Subcutaneous abdominal adipose tissue (tissue), 5 donors: ENCODE measurements at regions not wholly inside any gene's neighbourhood (a gene's known extent, or its start where the extent isn't known, plus 50 kb on each side); places are given as distances from the start of the nearest gene placed in this dataset.

Experiments
- H3K27ac ChIP-seq: one replicate; pipeline ENCODE4 v1.7.0; 2013; ENCODE audit warnings: low read depth, mild to moderate bottlenecking, inconsistent platforms, low read length, moderate library complexity
- H3K27me3 ChIP-seq, 5 donors: one replicate each; pipeline ENCODE4 v1.7.0; 2013; ENCODE audit warnings: low read length in 5 of 5, inconsistent platforms in 1 of 5; ENCODE audit not compliant: control insufficient read depth in 5 of 5, insufficient read depth in 4 of 5
- H3K36me3 ChIP-seq, 5 donors: one replicate each; pipeline ENCODE4 v1.7.0; 2013; ENCODE audit warnings: low read length in 5 of 5; ENCODE audit not compliant: control insufficient read depth in 5 of 5, insufficient read depth in 5 of 5
- H3K4me1 ChIP-seq, 5 donors: one replicate each; pipeline ENCODE4 v1.7.0; 2013; ENCODE audit warnings: low read length in 5 of 5, mild to moderate bottlenecking in 3 of 5, moderate library complexity in 1 of 5; ENCODE audit not compliant: control insufficient read depth in 5 of 5, insufficient read depth in 5 of 5
- H3K4me3 ChIP-seq, 5 donors: one replicate each; pipeline ENCODE4 v1.7.0; 2013; ENCODE audit warnings: low read length in 5 of 5, low read depth in 1 of 5
- H3K9ac ChIP-seq, 5 donors: one replicate each; pipeline ENCODE4 v1.7.0; 2013; ENCODE audit warnings: low read length in 5 of 5, mild to moderate bottlenecking in 4 of 5, moderate library complexity in 3 of 5
- H3K9me3 ChIP-seq, 5 donors: one replicate each; pipeline ENCODE4 v1.7.0; 2013; ENCODE audit warnings: low read length in 5 of 5; ENCODE audit not compliant: control insufficient read depth in 5 of 5
- donor health status: healthy.
- donor health status: healthy.
- donor health status: healthy.
- donor health status: healthy.
- donor health status: healthy.

GRCh38 chr5:106966686-106967315, 703.9 kb downstream of the EFNA5 start:
- H3K4me1 ChIP-seq, result no peaks in the 10 kb centered on the region

GRCh38 chr5:106964132-106964531, 706.6 kb downstream of the EFNA5 start:
- H3K4me1 ChIP-seq, result no peaks in the 10 kb centered on the region
- no peaks in the 10 kb centered on the region for H3K9me3 ChIP-seq
- H3K36me3 ChIP-seq, result no peaks in the 10 kb centered on the region
- H3K4me3 ChIP-seq, result no peak overlapping the region
- H3K9ac ChIP-seq, result no peak overlapping the region
- H3K27me3 ChIP-seq, result no peaks in the 10 kb centered on the region
- no peak overlapping the region for H3K27ac ChIP-seq

More at GRCh38 chr5:106966686-106967315, 703.9 kb downstream of the EFNA5 start:
- H3K9ac ChIP-seq, result no peak overlapping the region
- no peaks in the 10 kb centered on the region for H3K36me3 ChIP-seq
- no peaks in the 10 kb centered on the region for H3K9me3 ChIP-seq
- H3K27ac ChIP-seq, result no peak overlapping the region
- no peaks in the 10 kb centered on the region for H3K27me3 ChIP-seq
- no peak overlapping the region for H3K4me3 ChIP-seq

GRCh38 chr5:106963630-106964029, 707.1 kb downstream of the EFNA5 start:
- H3K27me3 ChIP-seq, result no peaks in the 10 kb centered on the region
- H3K4me3 ChIP-seq, result no peak overlapping the region

GRCh38 chr5:106962464-106963230, 708.1 kb downstream of the EFNA5 start:
- H3K4me1 ChIP-seq, result no peaks in the 10 kb centered on the region
- H3K27me3 ChIP-seq, result no peaks in the 10 kb centered on the region
- H3K9me3 ChIP-seq, result no peaks in the 10 kb centered on the region
- no peak overlapping the region for H3K27ac ChIP-seq
- H3K9ac ChIP-seq, result no peak overlapping the region
- H3K36me3 ChIP-seq, result no peaks in the 10 kb centered on the region
- no peak overlapping the region for H3K4me3 ChIP-seq

More at GRCh38 chr5:106963630-106964029, 707.1 kb downstream of the EFNA5 start:
- no peak overlapping the region for H3K9ac ChIP-seq
- no peaks in the 10 kb centered on the region for H3K36me3 ChIP-seq
- no peak overlapping the region for H3K27ac ChIP-seq
- H3K4me1 ChIP-seq, result no peaks in the 10 kb centered on the region
- no peaks in the 10 kb centered on the region for H3K9me3 ChIP-seq

GRCh38 chr5:106959387-106959786, 711.4 kb downstream of the EFNA5 start:
- H3K9ac ChIP-seq, result no peak overlapping the region
- no peaks in the 10 kb centered on the region for H3K4me1 ChIP-seq
- H3K27me3 ChIP-seq, result no peaks in the 10 kb centered on the region

GRCh38 chr5:106957336-106957735, 713.4 kb downstream of the EFNA5 start:
- Histone ChIP-seq H3K4me1 (no peaks in the 10 kb centered on the region), H3K9ac (no peak overlapping the region), H3K36me3 (no peaks in the 10 kb centered on the region), H3K27ac (no peak overlapping the region), H3K27me3 (no peaks in the 10 kb centered on the region), H3K9me3 (no peaks in the 10 kb centered on the region), H3K4me3 (no peak overlapping the region)

More at GRCh38 chr5:106959387-106959786, 711.4 kb downstream of the EFNA5 start:
- Histone ChIP-seq H3K9me3 (no peaks in the 10 kb centered on the region), H3K4me3 (no peak overlapping the region), H3K27ac (no peak overlapping the region), H3K36me3 (no peaks in the 10 kb centered on the region)

- Histone ChIP-seq H3K9me3 (no peaks in the 10 kb centered on the region), H3K27me3 (no peaks in the 10 kb centered on the region), H3K9ac (no peak overlapping the region), H3K4me3 (no peak overlapping the region), H3K4me1 (no peaks in the 10 kb centered on the region), H3K36me3 (no peaks in the 10 kb centered on the region), H3K27ac (no peak overlapping the region)
Observed at GRCh38 chr5:106956886-106957285, 713.9 kb downstream of the EFNA5 start.

GRCh38 chr5:106956187-106956586, 714.5 kb downstream of the EFNA5 start:
- Histone ChIP-seq H3K36me3 (no peaks in the 10 kb centered on the region), H3K9ac (no peak overlapping the region), H3K27ac (no peak overlapping the region), H3K27me3 (no peaks in the 10 kb centered on the region), H3K4me1 (no peaks in the 10 kb centered on the region), H3K9me3 (no peaks in the 10 kb centered on the region), H3K4me3 (no peak overlapping the region)

- H3K9me3 ChIP-seq, result no peaks in the 10 kb centered on the region
- no peak overlapping the region for H3K27ac ChIP-seq
- H3K9ac ChIP-seq, result no peak overlapping the region
- no peaks in the 10 kb centered on the region for H3K4me1 ChIP-seq
- H3K36me3 ChIP-seq, result no peaks in the 10 kb centered on the region
- H3K27me3 ChIP-seq, result no peaks in the 10 kb centered on the region
- H3K4me3 ChIP-seq, result no peak overlapping the region
Observed at GRCh38 chr5:106940986-106941385, 729.8 kb downstream of the EFNA5 start.

- Histone ChIP-seq H3K9ac (no peak overlapping the region), H3K4me1 (no peaks in the 10 kb centered on the region), H3K27me3 (no peaks in the 10 kb centered on the region), H3K4me3 (no peak overlapping the region), H3K36me3 (no peaks in the 10 kb centered on the region), H3K27ac (no peak overlapping the region), H3K9me3 (no peaks in the 10 kb centered on the region)
Observed at GRCh38 chr5:106940301-106940846, 730.4 kb downstream of the EFNA5 start.
